Colonic mucosa (tissue), 4 donors: ENCODE measurements at regions not wholly inside any gene's neighbourhood (a gene's known extent, or its start where the extent isn't known, plus 50 kb on each side); places are given as distances from the start of the nearest gene placed in this dataset.

Experiments used
- DNase-seq: peaks from one replicate; pipeline ENCODE4 v3.0.0-alpha.2; 2020
- H3K27ac ChIP-seq: fragments of 200-600 bp; one replicate; pipeline ENCODE4 v1.8.0; 2021
- H3K27me3 ChIP-seq: fragments of 200-600 bp; one replicate; pipeline ENCODE4 v1.8.0; 2021
- H3K36me3 ChIP-seq: fragments of 200-600 bp; one replicate; pipeline ENCODE4 v1.8.0; 2021
- H3K4me1 ChIP-seq: fragments of 200-600 bp; one replicate; pipeline ENCODE4 v1.8.0; 2021; ENCODE audit warnings: mild to moderate bottlenecking
- H3K4me3 ChIP-seq: fragments of 200-600 bp; one replicate; pipeline ENCODE4 v1.8.0; 2021
- H3K9ac ChIP-seq, 2 donors: one replicate each; pipeline ENCODE4 v1.7.0; 2013; ENCODE audit warnings: control low read depth in 2 of 2, low read depth in 2 of 2, low read length in 2 of 2
- H3K9me3 ChIP-seq: fragments of 200-600 bp; one replicate; pipeline ENCODE4 v1.8.0; 2021
- intact Hi-C: fragments of 100-400 bp; cut with DNase I; formaldehyde crosslinking; loops from one replicate; pipeline ENCODE4 v1.14.1; 2022
- TF ChIP-seq, protein P1 (sequence below): fragments of 200-600 bp; IDR thresholded peaks from one replicate; pipeline ENCODE4 v1.8.0; 2022; ENCODE audit warnings: antibody characterized with exemption, mild to moderate bottlenecking
- donor health status: healthy.
- donor health status: DM: no; HTN: no; CAD: no.
- donor health status: DM: no; HTN: no; CAD: no.

DNA sequence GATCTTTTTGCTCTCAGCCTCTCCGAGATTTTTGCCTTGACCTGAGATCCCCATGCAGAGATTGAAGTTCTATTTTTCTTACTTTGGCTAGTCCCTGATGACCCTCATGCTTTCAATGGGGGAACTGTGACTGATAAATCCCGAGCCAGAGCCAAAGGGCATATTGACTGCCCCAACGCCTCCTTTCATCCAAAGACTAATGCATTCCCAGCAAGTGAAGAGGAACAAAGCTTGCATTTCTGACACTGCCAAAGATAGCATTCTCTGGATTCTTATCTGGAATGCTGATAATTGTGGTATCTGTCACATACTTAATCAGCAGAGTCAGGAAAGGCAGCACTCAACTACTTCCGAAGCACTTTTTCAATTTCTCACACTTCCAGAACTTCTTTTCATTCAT lies 152.3 kb upstream of the EGLN3 start:
- no peak for DNase-seq
- Histone ChIP-seq H3K4me3 (no peak overlapping the region), H3K9me3 (no peaks in the 10 kb centered on the region), H3K4me1 (peaks cover 4% of the 10 kb centered on the region), H3K27me3 (no peaks in the 10 kb centered on the region), H3K27ac (no peak overlapping the region), H3K36me3 (no peaks in the 10 kb centered on the region), H3K9ac (no peak overlapping the region)
- intact Hi-C loops: loop anchor here (10.0 kb wide), 1 partner anchor 122 kb away; no protein-coding TSS in a partner anchor
- TF ChIP-seq, protein P1, sequence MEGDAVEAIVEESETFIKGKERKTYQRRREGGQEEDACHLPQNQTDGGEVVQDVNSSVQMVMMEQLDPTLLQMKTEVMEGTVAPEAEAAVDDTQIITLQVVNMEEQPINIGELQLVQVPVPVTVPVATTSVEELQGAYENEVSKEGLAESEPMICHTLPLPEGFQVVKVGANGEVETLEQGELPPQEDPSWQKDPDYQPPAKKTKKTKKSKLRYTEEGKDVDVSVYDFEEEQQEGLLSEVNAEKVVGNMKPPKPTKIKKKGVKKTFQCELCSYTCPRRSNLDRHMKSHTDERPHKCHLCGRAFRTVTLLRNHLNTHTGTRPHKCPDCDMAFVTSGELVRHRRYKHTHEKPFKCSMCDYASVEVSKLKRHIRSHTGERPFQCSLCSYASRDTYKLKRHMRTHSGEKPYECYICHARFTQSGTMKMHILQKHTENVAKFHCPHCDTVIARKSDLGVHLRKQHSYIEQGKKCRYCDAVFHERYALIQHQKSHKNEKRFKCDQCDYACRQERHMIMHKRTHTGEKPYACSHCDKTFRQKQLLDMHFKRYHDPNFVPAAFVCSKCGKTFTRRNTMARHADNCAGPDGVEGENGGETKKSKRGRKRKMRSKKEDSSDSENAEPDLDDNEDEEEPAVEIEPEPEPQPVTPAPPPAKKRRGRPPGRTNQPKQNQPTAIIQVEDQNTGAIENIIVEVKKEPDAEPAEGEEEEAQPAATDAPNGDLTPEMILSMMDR: no peak

DNA sequence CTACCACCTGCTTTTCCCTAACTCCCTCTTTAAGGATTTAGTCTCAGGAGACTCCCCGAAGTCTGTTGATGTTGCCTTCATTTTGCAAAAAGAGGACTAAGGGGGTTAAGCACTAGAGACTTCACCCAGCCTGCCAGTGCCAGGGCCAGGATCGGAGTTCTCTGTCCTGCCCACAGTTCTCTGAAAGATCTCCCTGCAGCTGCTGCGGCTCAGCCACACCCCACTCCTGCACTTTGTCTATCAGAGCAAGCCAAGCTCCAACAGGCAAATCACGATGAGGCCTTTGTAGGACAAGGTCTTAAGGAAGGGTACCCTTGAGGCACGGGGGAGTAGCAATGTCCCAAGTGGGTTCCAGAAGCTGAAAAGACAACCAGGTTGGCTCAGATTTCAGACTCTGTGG lies 148.8 kb upstream of the EGLN3 start:
- intact Hi-C loops: loop anchor here (10.0 kb wide), 2 partner anchors 125 to 205 kb away; no protein-coding TSS in a partner anchor
- Histone ChIP-seq H3K4me1 (peaks cover 4% of the 10 kb centered on the region), H3K36me3 (no peaks in the 10 kb centered on the region), H3K9me3 (no peaks in the 10 kb centered on the region), H3K27ac (no peak overlapping the region), H3K9ac (no peak overlapping the region), H3K27me3 (no peaks in the 10 kb centered on the region), H3K4me3 (no peak overlapping the region)
- peak; percentile 46 for DNase-seq
- TF ChIP-seq, protein P1: no peak

DNA sequence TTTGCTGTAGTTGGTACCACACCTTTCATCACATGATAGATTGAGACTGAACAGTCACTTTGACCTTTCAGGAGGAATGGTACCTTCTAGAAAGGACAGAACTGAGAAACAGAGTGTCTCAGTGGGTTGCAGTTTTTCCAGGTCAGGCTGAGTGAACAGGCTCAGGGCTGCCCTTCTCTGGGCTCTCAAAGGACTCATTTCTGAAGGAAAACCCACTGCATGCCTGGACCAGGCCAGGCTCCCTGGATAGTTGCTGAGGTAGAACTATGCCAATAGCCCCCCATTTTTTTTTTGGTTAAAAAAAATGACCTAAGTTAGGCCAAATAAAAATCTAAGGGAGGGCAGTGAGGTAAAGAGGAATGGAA lies 148.1 kb upstream of the EGLN3 start:
- Histone ChIP-seq H3K27ac (no peak overlapping the region), H3K9ac (no peak overlapping the region), H3K36me3 (no peaks in the 10 kb centered on the region), H3K27me3 (no peaks in the 10 kb centered on the region), H3K4me1 (peaks cover 4% of the 10 kb centered on the region), H3K9me3 (no peaks in the 10 kb centered on the region), H3K4me3 (no peak overlapping the region)
- TF ChIP-seq, protein P1: peak; percentile 10
- intact Hi-C loops: loop anchor here (10.0 kb wide), 1 partner anchor 206 kb away; no protein-coding TSS in a partner anchor
- no peak for DNase-seq

DNA sequence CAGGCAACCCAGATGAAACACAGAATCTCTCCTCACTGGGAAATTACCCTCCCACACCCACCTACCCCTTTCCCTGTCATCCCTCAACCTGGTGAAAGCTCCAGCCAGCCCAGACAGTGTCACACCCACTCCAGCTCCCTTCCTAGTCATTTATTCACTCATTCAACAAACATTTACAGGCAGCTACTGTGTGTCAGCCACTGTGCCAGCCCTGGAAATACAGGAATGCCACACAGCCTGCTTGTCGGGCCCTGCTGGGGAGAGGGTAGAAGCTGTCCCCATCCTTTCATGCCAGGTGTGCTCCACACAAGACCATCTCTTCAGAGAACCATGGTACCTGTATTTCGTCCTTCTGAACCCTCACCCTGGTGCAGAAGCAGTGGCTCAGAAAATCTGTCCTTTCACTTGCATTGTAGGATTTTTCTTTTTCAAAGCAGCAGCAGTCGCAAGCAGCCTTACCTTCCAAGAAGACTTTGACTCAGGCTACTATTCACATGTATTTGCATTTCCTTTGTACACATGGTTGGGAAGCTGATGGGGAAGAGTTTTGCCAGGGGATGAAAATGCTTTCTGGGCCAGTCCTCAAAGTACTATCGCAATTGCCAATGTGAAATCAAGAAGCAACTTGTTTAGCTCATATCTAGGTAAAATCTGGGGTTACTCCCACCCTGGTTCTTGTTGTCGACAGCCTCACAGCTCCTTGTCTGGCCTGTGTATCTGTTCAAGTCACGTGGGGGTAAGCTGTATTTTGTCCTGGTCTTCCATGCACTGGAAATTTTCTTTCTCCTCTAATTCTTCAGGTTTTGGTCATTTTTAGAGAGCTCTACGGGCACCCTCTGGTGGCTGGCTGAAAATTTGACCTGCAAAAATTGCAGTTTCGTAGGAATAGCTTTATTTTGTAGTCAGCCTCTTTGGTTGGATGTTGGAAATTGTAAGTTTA lies 147.4 kb upstream of the EGLN3 start:
- no peaks in the 10 kb centered on the region for H3K27me3 ChIP-seq
- no peak overlapping the region for H3K9ac ChIP-seq
- no peak overlapping the region for H3K27ac ChIP-seq
- H3K36me3 ChIP-seq: no peaks in the 10 kb centered on the region
- H3K4me1 ChIP-seq: peaks cover 4% of the 10 kb centered on the region
- TF ChIP-seq, protein P1: peak; percentile 35
- H3K9me3 ChIP-seq: no peaks in the 10 kb centered on the region
- peak; percentile 48 for DNase-seq
- intact Hi-C loops: loop anchor here (10.0 kb wide), 1 partner anchor 206 kb away; no protein-coding TSS in a partner anchor
- H3K4me3 ChIP-seq: no peak overlapping the region

DNA sequence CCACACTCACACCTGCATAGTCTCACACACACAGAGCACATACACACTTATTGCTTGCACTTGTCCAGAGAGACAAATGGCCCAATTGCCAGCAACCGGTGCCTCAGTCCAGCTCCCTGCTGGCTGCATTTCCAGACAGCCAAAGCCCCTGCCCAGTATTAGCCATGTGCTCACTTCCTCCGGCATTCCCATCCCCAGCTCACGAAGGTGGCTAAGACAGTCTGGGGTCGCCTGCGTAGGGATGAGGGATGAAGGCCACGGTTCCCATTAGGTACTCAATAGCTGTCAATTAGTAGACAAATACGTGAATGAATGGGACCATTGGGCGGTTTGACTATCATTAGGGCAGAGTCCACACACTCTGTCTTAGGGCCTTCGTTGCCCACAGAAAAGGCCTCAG lies 146.8 kb upstream of the EGLN3 start:
- TF ChIP-seq, protein P1: no peak
- Histone ChIP-seq H3K4me3 (no peak overlapping the region), H3K36me3 (no peaks in the 10 kb centered on the region), H3K27me3 (no peaks in the 10 kb centered on the region), H3K9me3 (no peaks in the 10 kb centered on the region), H3K4me1 (peaks cover 4% of the 10 kb centered on the region), H3K9ac (no peak overlapping the region), H3K27ac (no peak overlapping the region)
- DNase-seq: no peak
- intact Hi-C loops: loop anchor here (2.0 to 10.0 kb wide), 2 partner anchors 207 to 257 kb away; no protein-coding TSS in a partner anchor
